ENCODE measurements at regions not wholly inside any gene's neighbourhood (a gene's known extent, or its start where the extent isn't known, plus 50 kb on each side); places are given as distances from the start of the nearest gene placed in this dataset.

- no peak overlapping the region for H3K4me3 ChIP-seq (ENCODE audit: low read length)
- ATAC-seq (no peak), DNase-seq (no peak)
- 62% methylated on average over 15 of the region's 15 CpGs for WGBS
- H3K4me1 ChIP-seq (ENCODE audit: control insufficient read depth, insufficient read depth, low read length): peaks cover 2% of the 10 kb centered on the region
- H3K27me3 ChIP-seq (ENCODE audit: control insufficient read depth, insufficient read depth): no peaks in the 10 kb centered on the region
- no peaks in the 10 kb centered on the region for H3K9me3 ChIP-seq (ENCODE audit: control insufficient read depth, low read length)
- intact Hi-C loops (cut with DNase I): no loop called here
- H3K27ac ChIP-seq (ENCODE audit: low read length): no peak overlapping the region
Measured at GRCh38 chr6:168838037-168838399, 397.0 kb downstream of the SMOC2 start.

GRCh38 chr6:168837254-168838036 lies 396.5 kb downstream of the SMOC2 start:
- WGBS: 70% methylated on average over 15 of the region's 15 CpGs
- Histone ChIP-seq H3K4me3 (ENCODE audit: low read length) (no peak overlapping the region), H3K4me1 (ENCODE audit: control insufficient read depth, insufficient read depth, low read length) (peaks cover 2% of the 10 kb centered on the region), H3K27ac (ENCODE audit: low read length) (no peak overlapping the region), H3K9me3 (ENCODE audit: control insufficient read depth, low read length) (no peaks in the 10 kb centered on the region), H3K27me3 (ENCODE audit: control insufficient read depth, insufficient read depth) (no peaks in the 10 kb centered on the region)
- DNase-seq (no peak), ATAC-seq (no peak)
- intact Hi-C loops (cut with DNase I): no loop called here

- DNase-seq (no peak), ATAC-seq (no peak)
- Histone ChIP-seq H3K27me3 (ENCODE audit: control insufficient read depth, insufficient read depth) (no peaks in the 10 kb centered on the region), H3K4me1 (ENCODE audit: control insufficient read depth, insufficient read depth, low read length) (peaks cover 2% of the 10 kb centered on the region), H3K4me3 (ENCODE audit: low read length) (no peak overlapping the region), H3K9me3 (ENCODE audit: control insufficient read depth, low read length) (no peaks in the 10 kb centered on the region), H3K27ac (ENCODE audit: low read length) (no peak overlapping the region)
- 85% methylated on average over 9 of the region's 9 CpGs for WGBS
- intact Hi-C loops (cut with DNase I): no loop called here
Measured at GRCh38 chr6:168835991-168836390, 395.0 kb downstream of the SMOC2 start.

- DNase-seq: no peak
- H3K4me3 ChIP-seq (ENCODE audit: low read length): no peak overlapping the region
- H3K27ac ChIP-seq (ENCODE audit: low read length): no peak overlapping the region
- no peaks in the 10 kb centered on the region for H3K9me3 ChIP-seq (ENCODE audit: control insufficient read depth, low read length)
- intact Hi-C loops (cut with DNase I): no loop called here
- H3K27me3 ChIP-seq (ENCODE audit: control insufficient read depth, insufficient read depth): no peaks in the 10 kb centered on the region
- 72% methylated on average over 5 of the region's 5 CpGs for WGBS
- ATAC-seq: no peak
- H3K4me1 ChIP-seq (ENCODE audit: control insufficient read depth, insufficient read depth, low read length): peaks cover 2% of the 10 kb centered on the region
Measured at GRCh38 chr6:168834801-168835200, 393.8 kb downstream of the SMOC2 start.

- Histone ChIP-seq H3K27me3 (ENCODE audit: control insufficient read depth, insufficient read depth) (no peaks in the 10 kb centered on the region), H3K4me3 (ENCODE audit: low read length) (no peak overlapping the region), H3K27ac (ENCODE audit: low read length) (no peak overlapping the region), H3K9me3 (ENCODE audit: control insufficient read depth, low read length) (no peaks in the 10 kb centered on the region), H3K4me1 (ENCODE audit: control insufficient read depth, insufficient read depth, low read length) (peaks cover 2% of the 10 kb centered on the region)
- intact Hi-C loops (cut with DNase I): no loop called here
- 63% methylated on average over 11 of the region's 11 CpGs for WGBS
- ATAC-seq: no peak
- no peak for DNase-seq
Measured at GRCh38 chr6:168834042-168834587, 393.1 kb downstream of the SMOC2 start.

GRCh38 chr6:168828800-168829199 lies 387.8 kb downstream of the SMOC2 start:
- ATAC-seq (no peak), DNase-seq (no peak)
- Histone ChIP-seq H3K9me3 (ENCODE audit: control insufficient read depth, low read length) (no peaks in the 10 kb centered on the region), H3K27me3 (ENCODE audit: control insufficient read depth, insufficient read depth) (no peaks in the 10 kb centered on the region), H3K4me3 (ENCODE audit: low read length) (no peak overlapping the region), H3K4me1 (ENCODE audit: control insufficient read depth, insufficient read depth, low read length) (no peaks in the 10 kb centered on the region), H3K27ac (ENCODE audit: low read length) (no peak overlapping the region)
- WGBS: 75% methylated on average over 2 of the region's 2 CpGs
- intact Hi-C loops (cut with DNase I): no loop called here

GRCh38 chr6:168828035-168828434 lies 387.1 kb downstream of the SMOC2 start:
- intact Hi-C loops (cut with DNase I): no loop called here

GRCh38 chr6:168827586-168827871 lies 386.5 kb downstream of the SMOC2 start:
- no peaks in the 10 kb centered on the region for H3K4me1 ChIP-seq (ENCODE audit: control insufficient read depth, insufficient read depth, low read length)
- no peak for ATAC-seq
- intact Hi-C loops (cut with DNase I): no loop called here
- H3K27ac ChIP-seq (ENCODE audit: low read length): no peak overlapping the region
- no peaks in the 10 kb centered on the region for H3K9me3 ChIP-seq (ENCODE audit: control insufficient read depth, low read length)
- no peak overlapping the region for H3K4me3 ChIP-seq (ENCODE audit: low read length)
- WGBS: 33% methylated on average over 4 of the region's 4 CpGs
- no peak for DNase-seq
- no peaks in the 10 kb centered on the region for H3K27me3 ChIP-seq (ENCODE audit: control insufficient read depth, insufficient read depth)

More at GRCh38 chr6:168828035-168828434, 387.1 kb downstream of the SMOC2 start:
- H3K27ac ChIP-seq (ENCODE audit: low read length): no peak overlapping the region
- no peaks in the 10 kb centered on the region for H3K4me1 ChIP-seq (ENCODE audit: control insufficient read depth, insufficient read depth, low read length)
- no peaks in the 10 kb centered on the region for H3K27me3 ChIP-seq (ENCODE audit: control insufficient read depth, insufficient read depth)
- H3K4me3 ChIP-seq (ENCODE audit: low read length): no peak overlapping the region
- H3K9me3 ChIP-seq (ENCODE audit: control insufficient read depth, low read length): no peaks in the 10 kb centered on the region
- ATAC-seq (no peak), DNase-seq (no peak)
- WGBS: 79% methylated on average over 3 of the region's 3 CpGs

- Histone ChIP-seq H3K4me1 (ENCODE audit: control insufficient read depth, insufficient read depth, low read length) (no peaks in the 10 kb centered on the region), H3K9me3 (ENCODE audit: control insufficient read depth, low read length) (no peaks in the 10 kb centered on the region), H3K27me3 (ENCODE audit: control insufficient read depth, insufficient read depth) (no peaks in the 10 kb centered on the region), H3K4me3 (ENCODE audit: low read length) (no peak overlapping the region), H3K27ac (ENCODE audit: low read length) (no peak overlapping the region)
- ATAC-seq (no peak), DNase-seq (no peak)
- WGBS: 65% methylated on average over 19 of the region's 19 CpGs
- intact Hi-C loops (cut with DNase I): no loop called here
Measured at GRCh38 chr6:168826726-168827585, 386.0 kb downstream of the SMOC2 start.

- H3K27me3 ChIP-seq (ENCODE audit: control insufficient read depth, insufficient read depth): no peaks in the 10 kb centered on the region
- DNase-seq (no peak), ATAC-seq (no peak)
- no peaks in the 10 kb centered on the region for H3K4me1 ChIP-seq (ENCODE audit: control insufficient read depth, insufficient read depth, low read length)
- no peak overlapping the region for H3K4me3 ChIP-seq (ENCODE audit: low read length)
- intact Hi-C loops (cut with DNase I): no loop called here
- no peaks in the 10 kb centered on the region for H3K9me3 ChIP-seq (ENCODE audit: control insufficient read depth, low read length)
- no peak overlapping the region for H3K27ac ChIP-seq (ENCODE audit: low read length)
- WGBS: 97% methylated on average over 23 of the region's 23 CpGs
Measured at GRCh38 chr6:168826078-168826390, 385.1 kb downstream of the SMOC2 start.

GRCh38 chr6:168825226-168826077 lies 384.5 kb downstream of the SMOC2 start:
- DNase-seq (no peak), ATAC-seq (no peak)
- Histone ChIP-seq H3K9me3 (ENCODE audit: control insufficient read depth, low read length) (no peaks in the 10 kb centered on the region), H3K4me1 (ENCODE audit: control insufficient read depth, insufficient read depth, low read length) (no peaks in the 10 kb centered on the region), H3K27me3 (ENCODE audit: control insufficient read depth, insufficient read depth) (no peaks in the 10 kb centered on the region), H3K4me3 (ENCODE audit: low read length) (no peak overlapping the region), H3K27ac (ENCODE audit: low read length) (no peak overlapping the region)
- intact Hi-C loops (cut with DNase I): no loop called here
- 94% methylated on average over 68 of the region's 68 CpGs for WGBS
